NCI-H69 (cell line): ENCODE measurements at regions not wholly inside any gene's neighbourhood (a gene's known extent, or its start where the extent isn't known, plus 50 kb on each side); places are given as distances from the start of the nearest gene placed in this dataset.
"Not testable (repeated sequence)": the region's sequence is repeated elsewhere in the genome, so short reads cannot be mapped to it uniquely, and the experiment has no call there.

Source experiments
- DNase-seq: peaks from one replicate; lab custom pipeline; 2025; lab: John Stamatoyannopoulos, UW

- DNase-seq = no peak
These were observed 683.7 kb upstream of the SOX9 start for GRCh38 chr17:71437166-71437565.

- peak; percentile 97 for DNase-seq
These were observed 682.1 kb upstream of the SOX9 start for GRCh38 chr17:71438631-71439146.

GRCh38 chr17:71440513-71440912 lies 680.3 kb upstream of the SOX9 start:
- no peak for DNase-seq

GRCh38 chr17:71441098-71441497 lies 679.7 kb upstream of the SOX9 start:
- DNase-seq = no peak

GRCh38 chr17:71444078-71444477 lies 676.7 kb upstream of the SOX9 start:
- no peak for DNase-seq

GRCh38 chr17:71446645-71447437 lies 674.0 kb upstream of the SOX9 start:
- peak; percentile 28 for DNase-seq

- peak; percentile 29 for DNase-seq
These were observed 673.2 kb upstream of the SOX9 start for GRCh38 chr17:71447644-71448043.

GRCh38 chr17:71450657-71451056 lies 670.2 kb upstream of the SOX9 start:
- DNase-seq = not testable (repeated sequence)

- DNase-seq = no peak
These were observed 666.9 kb upstream of the SOX9 start for GRCh38 chr17:71453876-71454422.

GRCh38 chr17:71455219-71455618 lies 665.6 kb upstream of the SOX9 start:
- no peak for DNase-seq

GRCh38 chr17:71458322-71458721 lies 662.5 kb upstream of the SOX9 start:
- DNase-seq = no peak

GRCh38 chr17:71460943-71461342 lies 659.9 kb upstream of the SOX9 start:
- DNase-seq = peak; percentile 49

- peak; percentile 95 for DNase-seq
These were observed 659.2 kb upstream of the SOX9 start for GRCh38 chr17:71461498-71462169.

GRCh38 chr17:71464241-71464640 lies 656.6 kb upstream of the SOX9 start:
- peak; percentile 36 for DNase-seq

GRCh38 chr17:71464751-71465150 lies 656.1 kb upstream of the SOX9 start:
- DNase-seq = no peak

GRCh38 chr17:71467719-71468118 lies 653.1 kb upstream of the SOX9 start:
- peak; percentile 57 for DNase-seq

GRCh38 chr17:71470062-71470461 lies 650.8 kb upstream of the SOX9 start:
- DNase-seq = no peak

GRCh38 chr17:71472809-71473789 lies 647.7 kb upstream of the SOX9 start:
- DNase-seq = peak; percentile 92

GRCh38 chr17:71477356-71477755 lies 643.5 kb upstream of the SOX9 start:
- no peak for DNase-seq

- DNase-seq = no peak
These were observed 640.7 kb upstream of the SOX9 start for GRCh38 chr17:71480099-71480498.

- DNase-seq = peak; percentile 37
These were observed 638.2 kb upstream of the SOX9 start for GRCh38 chr17:71482625-71483024.

GRCh38 chr17:71484546-71484945 lies 636.3 kb upstream of the SOX9 start:
- DNase-seq = no peak
